RWPE1 (cell line): ENCODE measurements at regions not wholly inside any gene's neighbourhood (a gene's known extent, or its start where the extent isn't known, plus 50 kb on each side); places are given as distances from the start of the nearest gene placed in this dataset.

Source experiments
- CTCF ChIA-PET: fragments of 350-600 bp; sonication (Branson Sonifier 250); formaldehyde crosslinking; extraction: SDS; loops from one replicate; lab custom pipeline; 2021; lab: Yijun Ruan, JAX
- POLR2A ChIA-PET: fragments of 400-600 bp; formaldehyde crosslinking; extraction: SDS; loops from one replicate; lab custom pipeline; 2020; ENCODE audit warnings: antibody characterized with exemption; ENCODE audit not compliant: low non-redundant PET; lab: Yijun Ruan, JAX
- DNase-seq: peaks from one replicate; pipeline ENCODE4 v3.0.0; 2012; ENCODE audit warnings: low spot score
- H3K27ac ChIP-seq: fragments of 450-650 bp; 2 replicates; pipeline ENCODE4 v1.5.1; 2017
- TF ChIP-seq, protein P1 (sequence below): fragments of 450-650 bp; conservative IDR thresholded peaks from 2 replicates; pipeline ENCODE4 v1.5.1; 2017; ENCODE audit warnings: low read depth, mild to moderate bottlenecking

DNA sequence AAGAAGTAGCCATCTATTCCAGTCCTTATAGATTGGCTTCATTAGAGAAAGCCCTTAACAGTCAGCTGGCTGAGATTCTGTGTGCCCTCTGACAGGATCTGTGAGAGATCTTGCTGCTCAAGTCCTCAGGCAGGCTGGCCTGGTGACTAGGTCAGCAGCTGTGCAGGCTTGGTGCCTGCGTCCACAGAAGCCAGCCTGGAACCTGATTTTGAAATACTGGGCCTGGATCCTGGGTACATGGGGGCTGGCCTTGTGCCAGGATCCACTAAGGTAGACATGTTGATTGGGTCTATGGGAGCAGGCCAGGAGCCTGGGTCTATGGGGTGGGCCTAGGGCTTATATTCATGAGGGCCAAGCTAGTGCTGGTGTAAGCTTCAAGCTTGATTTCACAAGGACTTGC lies 381.8 kb upstream of the MARCKS start:
- CTCF ChIA-PET, result no interaction called here
- no peak overlapping the region for H3K27ac ChIP-seq
- POLR2A ChIA-PET, result no interaction called here
- TF ChIP-seq, protein P1, sequence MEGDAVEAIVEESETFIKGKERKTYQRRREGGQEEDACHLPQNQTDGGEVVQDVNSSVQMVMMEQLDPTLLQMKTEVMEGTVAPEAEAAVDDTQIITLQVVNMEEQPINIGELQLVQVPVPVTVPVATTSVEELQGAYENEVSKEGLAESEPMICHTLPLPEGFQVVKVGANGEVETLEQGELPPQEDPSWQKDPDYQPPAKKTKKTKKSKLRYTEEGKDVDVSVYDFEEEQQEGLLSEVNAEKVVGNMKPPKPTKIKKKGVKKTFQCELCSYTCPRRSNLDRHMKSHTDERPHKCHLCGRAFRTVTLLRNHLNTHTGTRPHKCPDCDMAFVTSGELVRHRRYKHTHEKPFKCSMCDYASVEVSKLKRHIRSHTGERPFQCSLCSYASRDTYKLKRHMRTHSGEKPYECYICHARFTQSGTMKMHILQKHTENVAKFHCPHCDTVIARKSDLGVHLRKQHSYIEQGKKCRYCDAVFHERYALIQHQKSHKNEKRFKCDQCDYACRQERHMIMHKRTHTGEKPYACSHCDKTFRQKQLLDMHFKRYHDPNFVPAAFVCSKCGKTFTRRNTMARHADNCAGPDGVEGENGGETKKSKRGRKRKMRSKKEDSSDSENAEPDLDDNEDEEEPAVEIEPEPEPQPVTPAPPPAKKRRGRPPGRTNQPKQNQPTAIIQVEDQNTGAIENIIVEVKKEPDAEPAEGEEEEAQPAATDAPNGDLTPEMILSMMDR, result no peak
- DNase-seq, result no peak

DNA sequence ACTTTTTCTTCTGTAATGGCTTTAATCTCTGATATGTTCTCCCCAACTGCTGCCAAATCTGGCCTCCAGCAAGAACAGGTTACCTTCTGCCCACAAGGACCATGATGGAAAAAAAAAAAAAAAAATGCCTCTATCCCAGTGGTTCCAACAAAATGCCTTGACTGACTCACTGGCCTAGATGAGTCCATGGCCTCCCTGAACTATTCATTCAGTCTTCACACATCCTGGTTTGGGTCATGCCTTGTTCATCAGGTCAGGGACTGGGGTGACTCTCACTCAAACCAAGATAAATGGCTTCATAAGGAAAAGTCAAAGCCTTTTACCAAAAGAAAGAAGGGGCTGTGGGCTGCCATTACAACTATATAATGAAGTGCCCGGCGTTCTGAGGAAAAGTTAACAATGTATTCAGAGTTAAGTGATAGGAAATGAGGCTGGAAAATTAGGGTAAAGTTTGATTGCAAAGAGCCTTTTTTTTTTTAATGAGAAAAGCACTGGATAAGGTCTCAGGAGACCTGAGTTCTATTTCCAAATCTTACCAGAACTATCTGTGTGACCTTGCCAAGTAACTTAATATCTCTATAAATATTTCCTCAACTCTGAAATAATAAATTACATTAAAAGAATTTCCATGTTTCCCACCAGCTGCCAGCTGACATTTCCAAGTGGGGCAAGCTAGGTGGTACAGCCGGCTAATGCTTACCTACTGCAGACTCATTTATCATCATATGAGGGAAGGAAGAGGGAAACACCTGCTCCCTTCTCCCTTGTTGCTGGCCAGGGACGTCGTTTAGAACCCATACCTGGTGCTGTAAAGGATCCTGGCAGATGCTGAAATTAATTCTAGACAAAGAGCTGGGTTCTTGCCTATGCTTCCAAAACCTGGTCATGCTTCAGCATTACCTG lies 380.0 kb upstream of the MARCKS start:
- TF ChIP-seq, protein P1, result no peak
- POLR2A ChIA-PET, result no interaction called here
- CTCF ChIA-PET, result no interaction called here

DNA sequence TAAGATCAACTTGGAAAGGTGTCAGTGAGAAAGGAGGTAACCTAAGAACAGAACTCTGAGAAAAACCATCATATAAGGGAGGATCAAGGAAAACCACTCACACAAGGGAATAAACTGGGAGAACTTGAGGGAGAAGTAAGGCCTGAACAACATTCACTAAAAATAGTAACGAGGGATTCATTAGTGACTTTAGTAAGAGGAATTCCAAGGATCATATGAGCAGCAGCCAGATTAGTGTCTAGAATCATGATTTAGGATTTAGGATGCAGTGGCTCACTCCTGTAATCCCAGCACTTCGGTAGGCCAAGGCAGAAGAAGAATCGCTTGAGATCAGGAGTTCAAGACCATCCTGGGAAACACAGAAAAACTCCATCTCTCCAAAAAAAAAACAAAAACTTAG lies 376.5 kb upstream of the MARCKS start:
- no peak overlapping the region for H3K27ac ChIP-seq
- DNase-seq, result no peak
- ChIA-PET CTCF (interaction anchor here (0.7 kb wide), 1 partner anchor 22 kb away, joined by 6 read pairs; no protein-coding TSS in a partner anchor), POLR2A (no interaction called here)
- TF ChIP-seq, protein P1, result no peak

More for the DNA sequence above, 380.0 kb upstream of the MARCKS start:
- H3K27ac ChIP-seq, result no peak overlapping the region
- DNase-seq, result no peak

DNA sequence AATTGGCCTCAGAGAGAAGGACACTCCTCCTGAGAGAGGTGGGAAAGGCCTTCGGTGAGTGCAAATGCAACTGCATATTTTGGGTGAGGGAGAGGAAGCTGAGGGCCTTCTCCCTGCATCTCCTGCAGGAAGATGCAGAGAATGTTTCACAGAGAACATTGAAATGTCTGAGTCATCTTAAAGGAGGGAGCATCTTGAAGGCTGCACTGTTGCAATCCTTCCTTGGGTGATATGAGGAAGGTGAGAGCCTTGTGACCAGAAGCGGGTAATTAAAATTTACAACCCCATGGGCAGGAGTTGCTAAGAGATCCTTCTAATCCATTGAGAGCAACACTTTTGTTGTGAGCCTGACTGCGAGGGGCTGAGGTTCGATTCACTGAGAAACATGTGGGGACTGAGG lies 375.7 kb upstream of the MARCKS start:
- H3K27ac ChIP-seq, result no peak overlapping the region
- CTCF ChIA-PET, result interaction anchor here (0.7 kb wide), 1 partner anchor 23 kb away, joined by 6 read pairs; no protein-coding TSS in a partner anchor
- no peak for DNase-seq
- POLR2A ChIA-PET, result no interaction called here
- TF ChIP-seq, protein P1, result no peak

DNA sequence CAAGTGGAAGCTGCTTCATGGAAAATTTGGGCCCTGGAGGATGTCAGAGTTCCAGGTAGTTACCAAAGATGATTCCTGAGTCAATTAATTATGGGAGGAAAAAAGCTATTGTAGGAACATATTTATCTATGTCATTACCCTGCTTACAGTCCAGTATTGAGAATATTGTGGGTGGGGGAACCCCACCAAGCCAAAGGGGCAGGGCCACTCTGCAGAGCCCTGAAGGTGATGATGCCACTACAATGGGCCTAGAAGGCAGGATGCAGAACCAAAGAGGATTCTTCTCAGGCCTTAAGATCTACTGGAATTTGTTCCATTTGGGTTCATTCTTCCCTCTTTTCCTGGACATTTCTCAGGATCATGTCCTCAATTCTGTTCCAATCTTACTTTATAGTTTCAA lies 375.2 kb upstream of the MARCKS start:
- DNase-seq, result no peak
- TF ChIP-seq, protein P1, result no peak
- POLR2A ChIA-PET, result no interaction called here
- CTCF ChIA-PET, result no interaction called here
- H3K27ac ChIP-seq, result no peak overlapping the region

DNA sequence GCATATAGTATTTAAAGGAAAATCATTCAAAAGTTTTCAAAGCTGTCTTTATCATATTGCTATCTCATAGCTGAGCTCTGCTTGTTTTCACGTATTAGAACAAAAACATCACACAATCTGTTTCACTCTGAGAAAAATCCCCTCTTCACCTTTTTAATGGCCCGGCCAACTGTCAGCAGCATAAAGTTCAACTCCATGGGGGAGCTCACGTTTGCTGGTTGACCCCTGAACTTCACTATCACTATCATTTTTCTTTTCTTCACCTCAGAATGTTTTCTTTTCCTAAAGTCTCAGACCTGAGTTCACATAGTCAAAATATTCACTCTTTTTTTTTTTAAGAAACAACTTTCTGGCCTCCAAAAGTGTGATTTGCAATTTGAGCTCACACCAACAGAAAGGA lies 374.4 kb upstream of the MARCKS start:
- TF ChIP-seq, protein P1, result no peak
- H3K27ac ChIP-seq, result no peak overlapping the region
- ChIA-PET CTCF (interaction anchor here (0.7 kb wide), 1 partner anchor 454 kb away, joined by 5 read pairs; no protein-coding TSS in a partner anchor), POLR2A (no interaction called here)
- no peak for DNase-seq
